Subcutaneous abdominal adipose tissue (tissue), 5 donors: ENCODE measurements at regions not wholly inside any gene's neighbourhood (a gene's known extent, or its start where the extent isn't known, plus 50 kb on each side); places are given as distances from the start of the nearest gene placed in this dataset.
"Not testable (repeated sequence)": the region's sequence is repeated elsewhere in the genome, so short reads cannot be mapped to it uniquely, and the experiment has no call there.

ENCODE experiments used
- H3K27ac ChIP-seq: one replicate; pipeline ENCODE4 v1.7.0; 2013; ENCODE audit warnings: low read depth, mild to moderate bottlenecking, inconsistent platforms, low read length, moderate library complexity
- H3K27me3 ChIP-seq, 5 donors: one replicate each; pipeline ENCODE4 v1.7.0; 2013; ENCODE audit warnings: low read length in 5 of 5, inconsistent platforms in 1 of 5; ENCODE audit not compliant: control insufficient read depth in 5 of 5, insufficient read depth in 4 of 5
- H3K36me3 ChIP-seq, 5 donors: one replicate each; pipeline ENCODE4 v1.7.0; 2013; ENCODE audit warnings: low read length in 5 of 5; ENCODE audit not compliant: control insufficient read depth in 5 of 5, insufficient read depth in 5 of 5
- H3K4me1 ChIP-seq, 5 donors: one replicate each; pipeline ENCODE4 v1.7.0; 2013; ENCODE audit warnings: low read length in 5 of 5, mild to moderate bottlenecking in 3 of 5, moderate library complexity in 1 of 5; ENCODE audit not compliant: control insufficient read depth in 5 of 5, insufficient read depth in 5 of 5
- H3K4me3 ChIP-seq, 5 donors: one replicate each; pipeline ENCODE4 v1.7.0; 2013; ENCODE audit warnings: low read length in 5 of 5, low read depth in 1 of 5
- H3K9ac ChIP-seq, 5 donors: one replicate each; pipeline ENCODE4 v1.7.0; 2013; ENCODE audit warnings: low read length in 5 of 5, mild to moderate bottlenecking in 4 of 5, moderate library complexity in 3 of 5
- H3K9me3 ChIP-seq, 5 donors: one replicate each; pipeline ENCODE4 v1.7.0; 2013; ENCODE audit warnings: low read length in 5 of 5; ENCODE audit not compliant: control insufficient read depth in 5 of 5
- donor health status: healthy.
- donor health status: healthy.
- donor health status: healthy.
- donor health status: healthy.
- donor health status: healthy.

DNA sequence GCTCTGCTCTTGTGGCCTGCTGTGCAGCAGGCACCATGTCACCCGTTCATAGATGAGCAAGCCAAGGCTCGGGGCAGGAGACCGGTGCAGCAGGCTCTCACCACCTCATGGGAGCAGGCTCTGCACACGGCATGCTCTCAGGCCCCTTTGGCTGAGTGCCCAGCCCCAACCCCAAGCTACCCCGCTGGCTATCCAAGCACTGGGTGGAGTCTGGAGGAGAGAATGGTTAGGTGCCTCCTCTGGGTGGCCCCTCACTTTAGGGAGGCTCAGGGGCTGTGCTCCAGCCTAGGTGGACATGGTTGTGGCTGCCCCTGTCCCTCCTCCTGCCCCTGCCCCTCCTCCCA is 199.9 kb downstream of the IGLL1 start:
- no peak overlapping the region for H3K4me3 ChIP-seq
- no peak overlapping the region for H3K9ac ChIP-seq
- no peaks in the 10 kb centered on the region for H3K9me3 ChIP-seq
- H3K27me3 ChIP-seq = peaks cover 3 to 17% (median 5%) of the 10 kb centered on the region in 5 donors
- peaks cover 0 to 3% (median 0%) of the 10 kb centered on the region in 5 donors for H3K4me1 ChIP-seq
- no peaks in the 10 kb centered on the region for H3K36me3 ChIP-seq
- H3K27ac ChIP-seq = no peak overlapping the region

DNA sequence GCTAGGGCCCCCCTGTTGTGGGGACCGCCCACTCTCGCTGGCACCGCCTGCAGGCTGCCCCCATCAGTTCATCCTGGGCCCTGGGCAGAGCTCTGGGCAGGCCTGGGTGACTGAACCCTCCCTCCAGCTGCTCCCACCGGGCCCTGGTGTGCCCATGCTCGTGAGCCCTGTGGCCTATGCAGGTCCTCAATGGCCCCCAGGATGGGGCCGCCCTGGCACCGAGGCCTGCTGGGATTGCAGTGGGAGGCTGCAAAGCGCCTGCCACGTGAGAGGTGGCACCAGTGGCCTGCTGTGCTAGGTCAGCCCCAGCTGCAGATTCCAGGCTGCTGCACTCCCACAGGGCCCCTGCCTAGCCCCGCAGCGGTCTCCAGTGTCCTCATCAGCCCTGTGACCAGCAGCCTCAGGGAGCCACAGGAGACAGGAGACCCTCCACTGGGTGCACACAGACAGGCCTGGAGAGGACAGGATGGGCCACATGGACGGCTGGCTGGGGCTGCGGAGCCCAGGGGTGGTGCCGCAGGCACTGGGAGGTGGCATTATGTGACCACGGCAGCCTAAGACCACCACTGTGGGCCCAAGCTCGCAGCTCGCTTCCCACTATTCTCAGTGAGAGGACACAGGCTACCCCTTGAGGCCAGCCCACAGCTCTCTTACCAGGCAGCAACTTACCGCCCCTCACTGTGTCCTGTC is 199.4 kb downstream of the BCR start:
- peaks cover 4 to 17% (median 5%) of the 10 kb centered on the region in 5 donors for H3K27me3 ChIP-seq
- not testable (repeated sequence) for H3K4me3 ChIP-seq, H3K9me3 ChIP-seq, H3K27ac ChIP-seq, H3K4me1 ChIP-seq, H3K36me3 ChIP-seq, H3K9ac ChIP-seq

DNA sequence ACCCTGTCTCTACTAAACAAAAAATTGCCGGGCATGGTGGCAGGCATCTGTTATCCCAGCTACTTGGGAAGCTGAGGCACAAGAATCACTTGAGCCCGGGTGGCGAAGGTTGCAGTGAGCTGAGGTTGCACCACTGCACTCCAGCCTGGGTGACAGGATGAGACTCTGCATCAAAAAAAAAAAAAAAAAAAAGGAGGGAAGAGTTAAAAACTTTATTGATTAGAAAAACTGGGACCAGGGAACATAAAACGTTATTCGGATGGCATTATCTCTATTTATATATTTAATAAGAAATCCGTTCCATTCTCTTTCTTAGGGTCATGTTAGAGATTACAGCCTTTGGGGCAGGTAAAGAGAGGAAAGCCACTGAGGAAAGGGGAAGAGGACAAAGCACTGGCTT is 197.5 kb downstream of the BCR start:
- H3K27ac ChIP-seq = no peak overlapping the region
- H3K36me3 ChIP-seq = no peaks in the 10 kb centered on the region
- H3K27me3 ChIP-seq = peaks cover 4 to 14% (median 11%) of the 10 kb centered on the region in 5 donors
- H3K9ac ChIP-seq = no peak overlapping the region
- no peaks in the 10 kb centered on the region for H3K9me3 ChIP-seq
- H3K4me1 ChIP-seq = peaks cover 0 to 5% (median 0%) of the 10 kb centered on the region in 5 donors
- no peak overlapping the region for H3K4me3 ChIP-seq

DNA sequence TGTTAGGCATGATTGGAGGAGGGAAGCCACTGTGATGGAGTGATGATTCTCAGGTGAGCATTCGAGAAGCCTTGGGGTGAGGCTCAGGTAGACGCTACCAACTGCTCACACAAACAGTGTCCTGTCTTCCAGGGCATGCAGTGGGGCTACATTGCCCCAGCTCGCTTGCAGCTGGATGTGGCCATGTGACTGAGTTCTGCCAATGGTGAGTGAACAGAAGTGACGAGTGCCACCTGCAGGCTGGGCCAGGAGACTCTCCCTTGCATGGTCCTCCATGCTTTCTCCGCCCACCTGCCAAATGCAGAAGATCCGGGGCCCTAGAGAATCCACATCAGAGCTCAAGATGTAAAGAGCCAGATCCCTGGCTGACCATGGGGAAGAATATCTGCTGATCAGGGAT is 195.9 kb downstream of the BCR start:
- no peaks in the 10 kb centered on the region for H3K9me3 ChIP-seq
- no peak overlapping the region for H3K4me3 ChIP-seq

DNA sequence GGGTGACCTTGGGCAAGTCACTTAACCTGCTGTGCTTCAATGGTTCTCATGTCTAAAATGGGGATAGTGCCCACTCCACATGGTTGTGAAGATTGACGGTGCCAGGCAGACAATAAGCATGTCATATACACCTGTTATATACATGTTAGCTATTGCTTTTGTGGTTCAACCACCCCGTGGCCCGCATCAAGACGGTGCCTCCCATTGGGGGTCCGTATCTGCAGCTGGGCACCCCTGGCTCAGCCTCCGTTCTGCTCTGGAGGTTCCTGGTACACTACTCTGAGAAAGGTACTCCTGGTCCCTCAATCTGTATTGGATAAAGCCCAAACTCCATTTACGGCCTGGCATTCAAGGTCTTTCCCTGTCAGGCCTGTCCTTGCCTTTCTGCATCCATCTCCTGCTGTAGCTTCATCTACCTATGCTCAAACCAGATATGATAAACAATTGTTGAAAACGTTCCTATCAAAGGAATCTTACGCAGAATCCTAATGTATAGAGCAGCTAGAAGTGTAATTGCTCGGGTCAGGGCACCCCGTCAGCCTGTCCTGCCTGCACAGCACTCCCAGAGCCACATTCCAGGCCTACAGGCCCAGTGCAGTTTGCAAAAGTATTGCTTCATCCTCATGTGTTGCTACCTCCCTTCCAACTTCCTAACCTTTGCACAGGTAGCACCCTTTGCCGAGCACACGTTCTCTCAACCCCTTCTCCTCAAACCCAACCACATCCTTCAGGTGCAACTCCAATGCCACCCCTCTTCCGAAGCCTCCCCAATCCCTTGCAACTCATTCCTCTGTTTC is 194.9 kb downstream of the BCR start:
- Histone ChIP-seq H3K27ac (no peak overlapping the region), H3K4me3 (no peak overlapping the region), H3K9me3 (no peaks in the 10 kb centered on the region)

More for the DNA sequence above, 195.9 kb downstream of the BCR start:
- H3K9ac ChIP-seq = no peak overlapping the region
- H3K36me3 ChIP-seq = no peaks in the 10 kb centered on the region
- H3K27ac ChIP-seq = no peak overlapping the region
- H3K27me3 ChIP-seq = peaks cover 4 to 14% (median 7%) of the 10 kb centered on the region in 5 donors
- peaks cover 0 to 5% (median 0%) of the 10 kb centered on the region in 5 donors for H3K4me1 ChIP-seq

DNA sequence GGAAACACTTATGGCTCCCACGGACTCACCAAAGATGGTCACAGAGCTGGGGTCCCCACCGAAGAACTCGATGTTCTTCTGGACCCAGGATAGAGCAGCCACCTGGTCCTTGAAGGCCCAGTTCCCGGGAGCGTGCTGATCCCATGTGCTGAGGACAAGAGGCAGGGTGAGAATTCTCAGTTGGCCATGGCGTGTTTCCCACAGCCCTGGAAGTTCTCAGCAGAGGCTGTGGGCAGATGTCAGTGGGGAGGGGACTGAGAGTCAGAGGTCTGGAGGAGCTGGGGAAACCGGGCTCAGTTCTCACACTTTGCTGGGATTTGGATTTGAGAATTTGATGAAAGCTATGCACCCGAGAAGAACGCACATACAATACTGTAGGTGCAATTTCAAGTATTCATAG is 193.3 kb downstream of the BCR start:
- peaks cover 7 to 16% (median 11%) of the 10 kb centered on the region in 5 donors for H3K27me3 ChIP-seq

More for the DNA sequence above, 194.9 kb downstream of the BCR start:
- peaks cover 4 to 17% (median 9%) of the 10 kb centered on the region in 5 donors for H3K27me3 ChIP-seq
- H3K9ac ChIP-seq = no peak overlapping the region
- H3K36me3 ChIP-seq = no peaks in the 10 kb centered on the region
- H3K4me1 ChIP-seq = peaks cover 0 to 5% (median 0%) of the 10 kb centered on the region in 5 donors

DNA sequence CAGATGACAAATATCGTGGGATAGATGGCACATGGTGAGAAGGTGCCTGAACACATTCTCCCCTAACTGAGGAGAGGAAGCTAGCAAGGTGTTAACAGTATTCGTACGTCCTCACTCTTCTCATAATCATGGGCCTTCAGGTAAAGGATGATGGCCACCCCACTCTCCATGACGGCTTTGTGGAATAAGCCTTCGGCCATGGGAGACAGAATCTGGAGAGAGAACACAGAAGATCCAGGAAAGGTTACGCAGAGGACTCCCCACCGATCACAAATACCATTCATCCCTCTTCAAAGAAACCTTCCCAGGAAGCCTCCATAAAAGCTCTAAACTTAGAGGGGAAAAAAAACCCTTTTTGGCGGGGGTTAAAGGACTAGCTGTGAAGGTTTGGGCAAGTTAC is 189.9 kb downstream of the BCR start:
- Histone ChIP-seq H3K9ac (no peak overlapping the region), H3K27me3 (peaks cover 3 to 17% (median 10%) of the 10 kb centered on the region in 5 donors), H3K4me1 (peaks cover 0 to 5% (median 0%) of the 10 kb centered on the region in 5 donors), H3K27ac (no peak overlapping the region), H3K36me3 (no peaks in the 10 kb centered on the region), H3K4me3 (no peak overlapping the region), H3K9me3 (no peaks in the 10 kb centered on the region)

More for the DNA sequence above, 193.3 kb downstream of the BCR start:
- Histone ChIP-seq H3K4me3 (no peak overlapping the region), H3K9me3 (no peaks in the 10 kb centered on the region), H3K27ac (no peak overlapping the region), H3K9ac (peak overlapping the region in 1 of 5 donors; percentile 75), H3K4me1 (peaks cover 0 to 5% (median 0%) of the 10 kb centered on the region in 5 donors), H3K36me3 (no peaks in the 10 kb centered on the region)

DNA sequence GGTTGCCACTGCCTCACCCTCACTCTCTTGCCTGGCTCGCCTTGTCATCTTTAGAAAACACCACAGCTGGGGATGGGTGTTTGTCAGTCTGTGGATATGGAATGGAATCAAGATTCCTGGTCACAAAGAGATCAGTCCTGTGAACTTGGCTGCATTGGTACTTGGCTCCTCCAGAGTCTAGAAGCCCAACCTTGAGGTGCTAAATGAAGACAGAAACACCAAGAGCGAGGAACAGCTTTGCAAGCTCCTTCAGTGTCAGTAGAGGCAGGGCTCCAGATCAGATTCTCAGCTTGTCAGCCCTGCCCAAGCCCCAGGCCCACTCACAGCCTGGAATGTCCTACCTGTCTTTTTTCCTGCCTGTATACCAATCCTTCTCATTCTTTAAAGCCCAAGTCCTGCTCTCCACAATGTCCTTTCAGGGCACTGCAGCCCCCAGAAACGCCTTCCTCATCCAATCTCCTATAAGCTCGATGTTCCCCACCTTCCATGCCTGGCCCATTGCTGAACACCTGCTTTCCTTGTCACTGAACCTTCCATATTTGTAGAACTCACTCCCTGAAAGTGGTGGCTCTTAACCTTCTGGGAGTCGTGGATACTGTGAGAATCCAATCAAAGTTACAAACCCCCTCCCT is 188.9 kb downstream of the BCR start:
- peaks cover 2 to 14% (median 5%) of the 10 kb centered on the region in 5 donors for H3K27me3 ChIP-seq
- H3K4me1 ChIP-seq = peaks cover 0 to 5% (median 0%) of the 10 kb centered on the region in 5 donors

More for the DNA sequence above, 188.9 kb downstream of the BCR start:
- H3K27ac ChIP-seq = no peak overlapping the region
- H3K9ac ChIP-seq = no peak overlapping the region
- H3K36me3 ChIP-seq = no peaks in the 10 kb centered on the region
- no peak overlapping the region for H3K4me3 ChIP-seq
- H3K9me3 ChIP-seq = no peaks in the 10 kb centered on the region
